H1 (cell line): ENCODE measurements at regions not wholly inside any gene's neighbourhood (a gene's known extent, or its start where the extent isn't known, plus 50 kb on each side); places are given as distances from the start of the nearest gene placed in this dataset.

Experiments
- CTCF ChIA-PET: fragments of 300-600 bp; sonication (Branson Sonifier 250); formaldehyde crosslinking; loops from one replicate; lab custom pipeline; 2021; ENCODE audit not compliant: partially characterized antibody; lab: Charles Lee
- POLR2A ChIA-PET: fragments of 300-600 bp; sonication (Branson Sonifier 250); formaldehyde crosslinking; loops from one replicate; lab custom pipeline; 2021; ENCODE audit warnings: inconsistent platforms; ENCODE audit not compliant: partially characterized antibody; lab: Charles Lee
- DNase-seq, 2 experiments: peaks; one replicate each; pipeline versions ENCODE4 v3.0.0 to v3.0.0-alpha.2; 2010 to 2022; ENCODE audit warnings: low spot score in 2 of 2, low read depth in 1 of 2, mixed read lengths in 1 of 2
- FAIRE-seq: peaks from 2 replicates; lab custom pipeline; 2011; peaks lifted over from hg19 to GRCh38; lab: Jason Lieb, UNC
- H2AFZ ChIP-seq: 2 replicates; pipeline ENCODE4 v1.8.1; 2012; ENCODE audit warnings: low read length, inconsistent platforms
- H2AK5ac ChIP-seq: 2 replicates; pipeline ENCODE4 v1.6.1; 2013; ENCODE audit warnings: low read depth, low read length
- H2BK120ac ChIP-seq: replicated peaks from 2 replicates; pipeline ENCODE3; 2013; ENCODE audit warnings: low read depth, low read length, inconsistent platforms
- H2BK12ac ChIP-seq: 2 replicates; pipeline ENCODE4 v1.6.1; 2013; ENCODE audit warnings: low read depth, low read length
- H2BK15ac ChIP-seq: 2 replicates; pipeline ENCODE4 v1.6.1; 2013; ENCODE audit warnings: low read length
- H2BK20ac ChIP-seq: 2 replicates; pipeline ENCODE4 v1.6.1; 2013; ENCODE audit warnings: low read length
- H2BK5ac ChIP-seq: 2 replicates; pipeline ENCODE4 v1.6.1; 2013; ENCODE audit warnings: low read depth, low read length
- H3K14ac ChIP-seq: 2 replicates; pipeline ENCODE4 v1.6.1; 2013; ENCODE audit warnings: inconsistent platforms; ENCODE audit not compliant: insufficient read length
- H3K18ac ChIP-seq: 2 replicates; pipeline ENCODE4 v1.6.1; 2013; ENCODE audit warnings: low read length; ENCODE audit errors: extremely low read depth
- H3K23ac ChIP-seq: 2 replicates; pipeline ENCODE4 v1.6.1; 2013; ENCODE audit warnings: inconsistent platforms; ENCODE audit not compliant: insufficient read length
- H3K23me2 ChIP-seq: 2 replicates; pipeline ENCODE4 v1.6.1; 2013; ENCODE audit warnings: low read depth, low read length
- H3K27ac ChIP-seq: 2 replicates; pipeline ENCODE4 v1.6.1; 2011; ENCODE audit warnings: low read depth, low read length, inconsistent platforms
- H3K27me3 ChIP-seq, 4 experiments: replicated peaks in 1 of 4; 1 replicate in 1 of 4; 2 replicates in 3 of 4; pipeline versions ENCODE4 v1.6.1 to v1.8.1; 2011 to 2013; ENCODE audit warnings: low read length in 3 of 4, mild to moderate bottlenecking in 3 of 4, inconsistent platforms in 2 of 4, mixed read lengths in 2 of 4, moderate library complexity in 1 of 4; ENCODE audit not compliant: control insufficient read depth in 3 of 4, insufficient read depth in 3 of 4; ENCODE audit errors: extremely low read depth in 1 of 4
- H3K36me3 ChIP-seq, 4 experiments: 2 replicates each; pipeline versions ENCODE4 v1.6.1 to v1.8.1; 2011 to 2013; ENCODE audit warnings: mild to moderate bottlenecking in 4 of 4, low read length in 3 of 4, moderate library complexity in 2 of 4, control low read depth in 1 of 4, inconsistent platforms in 1 of 4; ENCODE audit not compliant: insufficient read depth in 4 of 4, control insufficient read depth in 2 of 4
- H3K4ac ChIP-seq: replicated peaks from 2 replicates; pipeline ENCODE3; 2013; ENCODE audit warnings: low read length, low read depth, mixed read lengths, inconsistent platforms; ENCODE audit not compliant: insufficient read length
- H3K4me1 ChIP-seq, 4 experiments: replicated peaks in 1 of 4; 1 replicate in 1 of 4; 2 replicates in 3 of 4; pipeline versions ENCODE4 v1.6.1 to v1.8.1; 2011 to 2013; ENCODE audit warnings: low read length in 3 of 4, inconsistent platforms in 2 of 4, mixed read lengths in 1 of 4; ENCODE audit not compliant: insufficient read depth in 4 of 4, control insufficient read depth in 3 of 4
- H3K4me2 ChIP-seq, 2 experiments: 2 replicates each; pipeline versions ENCODE4 v1.6.1 to v1.8.1; 2011 to 2013; ENCODE audit warnings: low read depth in 2 of 2, low read length in 2 of 2, control low read depth in 1 of 2, inconsistent platforms in 1 of 2, mild to moderate bottlenecking in 1 of 2; ENCODE audit not compliant: insufficient read depth in 1 of 2
- H3K4me3 ChIP-seq, 4 experiments: fragments of 200-600, 300-600 bp in 1 of 4; sonication (generic), shearing (Covaris generic), sonication (Bioruptor Twin) in 1 of 4; 2 replicates each; pipeline versions ENCODE4 v1.5.1 to v1.8.1; 2011 to 2016; ENCODE audit warnings: low read length in 4 of 4, low read depth in 3 of 4, control low read depth in 2 of 4, inconsistent platforms in 2 of 4, mild to moderate bottlenecking in 2 of 4, mixed read lengths in 1 of 4, moderate library complexity in 1 of 4; ENCODE audit not compliant: insufficient read depth in 2 of 4; ENCODE audit errors: extremely low read depth in 1 of 4
- H3K56ac ChIP-seq: replicated peaks from 2 replicates; pipeline ENCODE3; 2013; ENCODE audit warnings: low read depth, mild to moderate bottlenecking, mixed read lengths, low read length, inconsistent platforms; ENCODE audit not compliant: insufficient read length
- H3K79me1 ChIP-seq: 2 replicates; pipeline ENCODE4 v1.6.1; 2013; ENCODE audit warnings: low read depth, low read length, control low read depth
- H3K79me2 ChIP-seq, 2 experiments: 2 replicates each; pipeline versions ENCODE4 v1.6.1 to v1.8.1; 2012 to 2013; ENCODE audit warnings: low read length in 2 of 2, mild to moderate bottlenecking in 2 of 2, inconsistent platforms in 1 of 2; ENCODE audit not compliant: insufficient read depth in 2 of 2, control insufficient read depth in 1 of 2
- H3K9ac ChIP-seq, 4 experiments: replicated peaks in 1 of 4; 1 replicate in 1 of 4; 2 replicates in 3 of 4; pipeline versions ENCODE4 v1.6.1 to v1.8.1; 2011 to 2013; ENCODE audit warnings: low read depth in 3 of 4, low read length in 3 of 4, control low read depth in 2 of 4, mild to moderate bottlenecking in 2 of 4, moderate library complexity in 2 of 4, inconsistent platforms in 1 of 4; ENCODE audit errors: extremely low read depth in 1 of 4
- H3K9me3 ChIP-seq, 2 experiments: 2 replicates each; pipeline versions ENCODE4 v1.6.1 to v1.8.1; 2012 to 2013; ENCODE audit warnings: mild to moderate bottlenecking in 2 of 2, moderate library complexity in 2 of 2, control low read depth in 1 of 2, inconsistent platforms in 1 of 2, low read depth in 1 of 2, low read length in 1 of 2, mixed read lengths in 1 of 2; ENCODE audit not compliant: insufficient read depth in 2 of 2
- H4K20me1 ChIP-seq, 2 experiments: replicated peaks in 1 of 2; 2 replicates each; pipeline versions ENCODE3 to v1.8.1; 2011 to 2013; ENCODE audit warnings: inconsistent platforms in 2 of 2, low read length in 2 of 2, mild to moderate bottlenecking in 1 of 2; ENCODE audit not compliant: insufficient read depth in 2 of 2, control insufficient read depth in 1 of 2
- H4K5ac ChIP-seq: 2 replicates; pipeline ENCODE4 v1.6.1; 2013; ENCODE audit warnings: low read length, low read depth, mixed read lengths, inconsistent platforms; ENCODE audit not compliant: insufficient read length
- H4K8ac ChIP-seq: 2 replicates; pipeline ENCODE4 v1.8.0; 2013; ENCODE audit warnings: mild to moderate bottlenecking, moderate library complexity, low read length, inconsistent platforms; ENCODE audit not compliant: insufficient read depth; ENCODE audit errors: extremely low read depth
- H4K91ac ChIP-seq: replicated peaks from 2 replicates; pipeline ENCODE3; 2013; ENCODE audit warnings: low read length, mixed read lengths, inconsistent platforms; ENCODE audit not compliant: insufficient read length
- BCL11A ChIP-seq, 2 experiments: IDR thresholded peaks; one replicate each; pipeline ENCODE4 v1.6.1; 2011; ENCODE audit warnings: low read depth in 2 of 2, low read length in 2 of 2, mild to moderate bottlenecking in 2 of 2
- CHD2 ChIP-seq: IDR thresholded peaks from 2 replicates; pipeline ENCODE4 v1.6.1; 2012; ENCODE audit warnings: low read length, improper control_type of control experiment
- CREB1 ChIP-seq: IDR thresholded peaks from 2 replicates; pipeline ENCODE4 v1.6.1; 2012; ENCODE audit warnings: inconsistent platforms
- CTBP2 ChIP-seq: IDR thresholded peaks from 2 replicates; pipeline ENCODE4 v1.7.0; 2011; ENCODE audit warnings: borderline replicate concordance, mild to moderate bottlenecking, moderate library complexity, mixed read lengths, low read length; ENCODE audit not compliant: insufficient read depth, insufficient read length
- EZH2 ChIP-seq: fragments of 200-600 bp; sonication (generic); IDR thresholded peaks from 2 replicates; pipeline ENCODE4 v1.7.1; 2012; ENCODE audit warnings: low read depth, mild to moderate bottlenecking, moderate library complexity, low read length, inconsistent platforms; ENCODE audit not compliant: severe bottlenecking
- GTF2F1 ChIP-seq: IDR thresholded peaks from 2 replicates; pipeline ENCODE4 v1.6.1; 2012; ENCODE audit warnings: low read depth, low read length, improper control_type of control experiment, borderline replicate concordance
- HDAC6 ChIP-seq: IDR thresholded peaks from one replicate; pipeline ENCODE4 v1.7.1; 2012; ENCODE audit warnings: low read depth, mild to moderate bottlenecking, inconsistent platforms, low read length, moderate library complexity
- JUN ChIP-seq: IDR thresholded peaks from 2 replicates; pipeline ENCODE4 v1.6.1; 2011; ENCODE audit warnings: low read depth, mild to moderate bottlenecking, improper control_type of control experiment, low read length
- SP4 ChIP-seq: IDR thresholded peaks from 2 replicates; pipeline ENCODE4 v1.6.1; 2012; ENCODE audit warnings: low read length, inconsistent platforms
- SRF ChIP-seq: IDR thresholded peaks from 2 replicates; pipeline ENCODE4 v1.6.1; 2011; ENCODE audit warnings: mild to moderate bottlenecking, low read depth, low read length, moderate library complexity
- SUZ12 ChIP-seq: fragments of 200-600 bp; sonication (generic); IDR thresholded peaks from 2 replicates; pipeline ENCODE4 v1.6.1; 2012; ENCODE audit warnings: mild to moderate bottlenecking, inconsistent platforms, low read length, moderate library complexity, mixed read lengths
- TAF7 ChIP-seq: optimal IDR thresholded peaks from 2 replicates; pipeline ENCODE3; 2011; ENCODE audit warnings: low read depth, mild to moderate bottlenecking, inconsistent platforms, low read length, moderate library complexity, borderline replicate concordance
- WGBS, 2 experiments: shearing (Covaris generic) in 1 of 2; methylation state at CpG; one replicate each; pipeline versions ENCODE4 v1.1.6 to v1.1.7; 2013 to 2015; ENCODE audit warnings: low lambda C conversion rate in 2 of 2, mixed read lengths in 2 of 2, inconsistent platforms in 1 of 2, low coverage in 1 of 2, missing lambda C conversion rate in 1 of 2; ENCODE audit not compliant: insufficient replicate concordance in 2 of 2, insufficient coverage in 1 of 2, insufficient read length in 1 of 2; ENCODE audit errors: extremely low coverage in 1 of 2, missing lambda C conversion rate in 1 of 2; 5-methylcytosine and 5-hydroxymethylcytosine counted together

- 85% methylated on average over 3 of the region's 3 CpGs; no CpG with 5 or more reads in 1 of the 2 experiments for WGBS, 2 experiments
- H3K79me2 ChIP-seq: no peaks in the 10 kb centered on the region
These were observed 94.3 kb upstream of the DCLK2 start for GRCh38 chr4:149983931-149984330.

More at GRCh38 chr4:149983931-149984330, 94.3 kb upstream of the DCLK2 start:
- no peak overlapping the region for H3K4me3 ChIP-seq
- 0 out of 7 replicates have a peak, but pooled peaks cover 0 to 3% (median 0%) of the 10 kb centered on the region in 4 experiments for H3K4me1 ChIP-seq
- H3K14ac ChIP-seq: no peak overlapping the region
- H3K4ac ChIP-seq: no peak overlapping the region
- no peak overlapping the region for H2BK5ac ChIP-seq
- no peak for TF ChIP-seq HDAC6
- TF ChIP-seq SP4: no peak
- no peak for TF ChIP-seq JUN
- no peak for TF ChIP-seq CTBP2
- TF ChIP-seq CREB1: no peak
- no peak for TF ChIP-seq TAF7
- no peak for TF ChIP-seq SUZ12
- TF ChIP-seq CHD2: no peak
- no peak for TF ChIP-seq BCL11A (IDR thresholded peaks at IDR 0.05; ENCODE audit: low read depth in 2 of 2, low read length in 2 of 2)
- no peak for TF ChIP-seq GTF2F1
- no peak for TF ChIP-seq EZH2
- TF ChIP-seq SRF: no peak
- no peaks in the 10 kb centered on the region for H3K79me1 ChIP-seq
- no peak overlapping the region for H2BK12ac ChIP-seq
- H3K23me2 ChIP-seq: no peaks in the 10 kb centered on the region
- H4K5ac ChIP-seq: no peak overlapping the region
- ChIA-PET POLR2A (no interaction called here), CTCF (interaction anchor here (2.7 kb wide), 2 partner anchors 8 to 259 kb away, joined by 11 to 14 read pairs; no protein-coding TSS in a partner anchor)
- no peak overlapping the region for H4K91ac ChIP-seq
- H4K8ac ChIP-seq: no peak overlapping the region
- no peaks in the 10 kb centered on the region for H4K20me1 ChIP-seq
- no peak overlapping the region for H2BK15ac ChIP-seq
- no peaks in the 10 kb centered on the region for H3K36me3 ChIP-seq
- no peak overlapping the region for H3K27ac ChIP-seq
- no peak overlapping the region for H2BK20ac ChIP-seq
- H2AK5ac ChIP-seq: no peak overlapping the region
- no peak overlapping the region for H3K9ac ChIP-seq
- H3K18ac ChIP-seq: no peak overlapping the region
- H3K23ac ChIP-seq: no peak overlapping the region
- H2AFZ ChIP-seq: no peak overlapping the region
- DNase-seq: no peak
- no peak overlapping the region for H2BK120ac ChIP-seq
- no peaks in the 10 kb centered on the region for H3K27me3 ChIP-seq
- no peak for FAIRE-seq
- no peak overlapping the region for H3K4me2 ChIP-seq
- no peak overlapping the region for H3K56ac ChIP-seq
- H3K9me3 ChIP-seq: no peaks in the 10 kb centered on the region
